Prostate gland (tissue), 2 donors: ENCODE measurements at regions not wholly inside any gene's neighbourhood (a gene's known extent, or its start where the extent isn't known, plus 50 kb on each side); places are given as distances from the start of the nearest gene placed in this dataset.
"Not testable (repeated sequence)": the region's sequence is repeated elsewhere in the genome, so short reads cannot be mapped to it uniquely, and the experiment has no call there.

Source experiments
- DNase-seq: peaks from one replicate; pipeline ENCODE4 v3.0.0-alpha.2; 2019; ENCODE audit warnings: low spot score
- H3K27ac ChIP-seq, 2 donors: fragments of 200-600 bp; sonication (generic); 2 replicates each; pipeline ENCODE4 v1.5.1; 2017 to 2019
- H3K27me3 ChIP-seq: fragments of 200-600 bp; sonication (generic); replicated peaks from 2 replicates; pipeline ENCODE4 v1.5.1; 2019; ENCODE audit not compliant: insufficient read depth
- H3K36me3 ChIP-seq, 2 donors: fragments of 200-600 bp; sonication (generic); 1 replicate in 1 of 2; 2 replicates in 1 of 2; pipeline versions ENCODE4 v1.5.1 to v1.8.1; 2017 to 2019
- H3K4me1 ChIP-seq: fragments of 200-600 bp; sonication (generic); replicated peaks from 2 replicates; pipeline ENCODE4 v1.5.1; 2019
- H3K4me3 ChIP-seq, 2 donors: fragments of 200-600 bp; sonication (generic); 2 replicates each; pipeline ENCODE4 v1.5.1; 2017 to 2019
- H3K9me3 ChIP-seq: fragments of 200-600 bp; sonication (generic); 2 replicates; pipeline ENCODE4 v1.5.1; 2017
- CTCF ChIP-seq, 4 experiments: fragments of 200-600 bp in 2 of 4; fragments of 450-650 bp in 2 of 4; sonication (generic) in 2 of 4; IDR thresholded peaks; 1 replicate in 3 of 4; 2 replicates in 1 of 4; pipeline ENCODE4 v1.5.1; 2016 to 2019; ENCODE audit warnings: antibody characterized with exemption in 4 of 4, mild to moderate bottlenecking in 2 of 4, moderate library complexity in 2 of 4
- POLR2A ChIP-seq: fragments of 450-650 bp; IDR thresholded peaks from one replicate; pipeline ENCODE4 v1.6.1; 2016; ENCODE audit warnings: antibody characterized with exemption, mild to moderate bottlenecking
- POLR2AphosphoS5 ChIP-seq: sonication (generic); formaldehyde crosslinking; IDR thresholded peaks from one replicate; pipeline ENCODE4 v1.6.1; 2017; ENCODE audit warnings: antibody characterized with exemption
- WGBS: methylation state at CpG from one replicate; pipeline ENCODE4 v1.1.5; 2018; 5-methylcytosine and 5-hydroxymethylcytosine counted together
- intact Hi-C: fragments of 100-400 bp; cut with DNase I; formaldehyde crosslinking; loops from one replicate; pipeline ENCODE4 v1.14.2; 2022

- no peaks in the 10 kb centered on the region for H3K27me3 ChIP-seq
- 43% methylated on average over 1 of the region's 1 CpG for WGBS
- intact Hi-C loops, result no loop called here
- H3K9me3 ChIP-seq, result no peaks in the 10 kb centered on the region
- H3K27ac ChIP-seq, result no peak overlapping the region
- no peak overlapping the region for H3K4me3 ChIP-seq
- TF ChIP-seq CTCF (IDR thresholded peaks at IDR 0.05), result no peak
- no peak for DNase-seq
- H3K4me1 ChIP-seq, result no peaks in the 10 kb centered on the region
- H3K36me3 ChIP-seq, result no peaks in the 10 kb centered on the region
Observed at GRCh38 chr18:29855637-29856036, 1186.9 kb downstream of the DSC3 start.

- Histone ChIP-seq H3K4me1 (no peaks in the 10 kb centered on the region), H3K27ac (no peak overlapping the region), H3K9me3 (no peaks in the 10 kb centered on the region), H3K36me3 (no peaks in the 10 kb centered on the region), H3K4me3 (no peak overlapping the region), H3K27me3 (no peaks in the 10 kb centered on the region)
- DNase-seq, result no peak
- TF ChIP-seq CTCF (IDR thresholded peaks at IDR 0.05) (no peak), POLR2A (no peak), POLR2AphosphoS5 (no peak)
- intact Hi-C loops, result no loop called here
Observed at GRCh38 chr18:29853126-29853525, 1189.4 kb downstream of the DSC3 start.

- TF ChIP-seq POLR2AphosphoS5, result no peak
- no peak for TF ChIP-seq POLR2A
- no peak for TF ChIP-seq CTCF (IDR thresholded peaks at IDR 0.05)
- no peaks in the 10 kb centered on the region for H3K27me3 ChIP-seq
- H3K9me3 ChIP-seq, result no peaks in the 10 kb centered on the region
- WGBS, result 91% methylated on average over 1 of the region's 1 CpG
- DNase-seq, result no peak
- no peaks in the 10 kb centered on the region for H3K4me1 ChIP-seq
- intact Hi-C loops, result no loop called here
- no peak overlapping the region for H3K27ac ChIP-seq
- H3K4me3 ChIP-seq, result no peak overlapping the region
- no peaks in the 10 kb centered on the region for H3K36me3 ChIP-seq
Observed at GRCh38 chr18:29849144-29849543, 1193.4 kb downstream of the DSC3 start.

DNA sequence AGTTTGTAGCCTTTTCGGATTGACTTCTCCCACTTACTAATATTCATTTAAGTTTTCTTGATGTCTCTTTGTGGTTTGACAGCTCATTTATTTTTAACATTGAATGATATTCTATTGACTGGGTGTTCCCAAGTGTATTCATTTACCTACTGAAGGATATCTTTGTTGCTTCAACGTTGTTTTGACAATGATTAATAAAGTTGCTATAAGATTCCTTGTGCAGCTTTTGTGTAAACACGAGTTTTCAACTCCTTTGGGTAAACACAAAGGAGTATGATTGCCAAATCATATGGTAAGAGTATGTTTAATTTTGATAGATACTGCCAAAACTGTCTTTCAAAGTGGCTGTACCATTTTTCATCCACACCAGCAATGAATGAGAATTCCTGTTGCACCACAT is 1200.9 kb downstream of the DSC3 start:
- Histone ChIP-seq H3K36me3 (no peaks in the 10 kb centered on the region), H3K4me3 (no peak overlapping the region), H3K4me1 (no peaks in the 10 kb centered on the region), H3K27ac (no peak overlapping the region), H3K27me3 (no peaks in the 10 kb centered on the region), H3K9me3 (no peaks in the 10 kb centered on the region)
- intact Hi-C loops, result no loop called here
- 28% methylated on average over 3 of the region's 3 CpGs for WGBS
- DNase-seq, result no peak
- TF ChIP-seq POLR2A (no peak), POLR2AphosphoS5 (no peak), CTCF (IDR thresholded peaks at IDR 0.05) (no peak)

DNA sequence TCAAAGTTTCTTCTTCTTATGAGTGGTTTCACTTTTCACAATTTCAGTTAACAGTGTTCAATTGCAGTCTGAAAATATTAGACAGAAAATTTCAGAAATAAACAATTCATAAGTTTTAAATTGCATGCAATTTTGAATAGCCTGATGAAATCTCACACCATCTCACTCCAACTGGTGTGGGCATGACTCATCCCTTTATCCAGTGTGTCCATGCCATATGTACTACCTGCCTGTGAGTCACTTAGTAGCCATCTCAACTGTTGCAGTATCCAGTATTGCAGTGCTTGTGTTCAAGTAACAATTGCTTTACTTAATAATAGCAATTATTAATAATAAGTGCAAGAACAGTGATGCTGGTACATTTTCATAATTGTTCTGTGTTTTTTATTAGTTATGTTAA is 1202.5 kb downstream of the DSC3 start:
- intact Hi-C loops, result no loop called here
- DNase-seq, result no peak
- H3K27me3 ChIP-seq, result no peaks in the 10 kb centered on the region
- H3K4me1 ChIP-seq, result no peaks in the 10 kb centered on the region
- no peak overlapping the region for H3K27ac ChIP-seq
- no peaks in the 10 kb centered on the region for H3K36me3 ChIP-seq
- no peak for TF ChIP-seq CTCF (IDR thresholded peaks at IDR 0.05)
- TF ChIP-seq POLR2A, result no peak
- TF ChIP-seq POLR2AphosphoS5, result no peak
- H3K4me3 ChIP-seq, result no peak overlapping the region
- H3K9me3 ChIP-seq, result no peaks in the 10 kb centered on the region

- H3K4me1 ChIP-seq, H3K9me3 ChIP-seq, DNase-seq, intact Hi-C loops, H3K36me3 ChIP-seq, H3K27ac ChIP-seq, H3K27me3 ChIP-seq, H3K4me3 ChIP-seq: not testable (repeated sequence)
- WGBS, result 95% methylated on average over 12 of the region's 12 CpGs
Observed at GRCh38 chr18:29838961-29839360, 1203.6 kb downstream of the DSC3 start.
